Retinal pigment epithelial cell (primary cell): ENCODE measurements at regions not wholly inside any gene's neighbourhood (a gene's known extent, or its start where the extent isn't known, plus 50 kb on each side); places are given as distances from the start of the nearest gene placed in this dataset.
"Not testable (repeated sequence)": the region's sequence is repeated elsewhere in the genome, so short reads cannot be mapped to it uniquely, and the experiment has no call there.

Experiments
- DNase-seq: peaks from one replicate; pipeline ENCODE4 v3.0.0-alpha.2; 2010; ENCODE audit warnings: low read depth
- H3K4me3 ChIP-seq: 2 replicates; pipeline ENCODE4 v1.5.1; 2011; ENCODE audit warnings: mild to moderate bottlenecking, low read length, control low read depth, moderate library complexity
- CTCF ChIP-seq: conservative IDR thresholded peaks from 2 replicates; pipeline ENCODE4 v1.5.1; 2011; ENCODE audit warnings: low read depth, low read length, control low read depth, inconsistent platforms

- no peak for TF ChIP-seq CTCF
- H3K4me3 ChIP-seq: no peak overlapping the region
- no peak for DNase-seq
Observed at GRCh38 chr1:20411196-20411980, 74.6 kb downstream of the CAMK2N1 start.

GRCh38 chr1:20410503-20410902 is 75.5 kb downstream of the CAMK2N1 start:
- no peak for TF ChIP-seq CTCF
- DNase-seq: no peak
- no peak overlapping the region for H3K4me3 ChIP-seq

GRCh38 chr1:20409971-20410370 is 76.0 kb downstream of the CAMK2N1 start:
- no peak overlapping the region for H3K4me3 ChIP-seq
- TF ChIP-seq CTCF: no peak
- no peak for DNase-seq

GRCh38 chr1:20409012-20409411 is 77.0 kb downstream of the CAMK2N1 start:
- no peak for DNase-seq
- no peak for TF ChIP-seq CTCF
- no peak overlapping the region for H3K4me3 ChIP-seq

GRCh38 chr1:20408133-20408650 is 77.8 kb downstream of the CAMK2N1 start:
- H3K4me3 ChIP-seq, DNase-seq: not testable (repeated sequence)

- no peak for DNase-seq
- H3K4me3 ChIP-seq: no peak overlapping the region
- no peak for TF ChIP-seq CTCF
Observed at GRCh38 chr1:20405893-20406604, 80.0 kb downstream of the CAMK2N1 start.

GRCh38 chr1:20405051-20405754 is 80.8 kb downstream of the CAMK2N1 start:
- H3K4me3 ChIP-seq: no peak overlapping the region
- TF ChIP-seq CTCF: no peak
- DNase-seq: no peak
